Loucy (cell line): ENCODE measurements at regions not wholly inside any gene's neighbourhood (a gene's known extent, or its start where the extent isn't known, plus 50 kb on each side); places are given as distances from the start of the nearest gene placed in this dataset.

ENCODE experiments used
- H2AFZ ChIP-seq: fragments of 200-600 bp; sonication (generic); 2 replicates; pipeline ENCODE4 v1.6.0; 2016; ENCODE audit warnings: antibody characterized with exemption, mild to moderate bottlenecking, low read length, moderate library complexity
- H3F3A ChIP-seq: fragments of 200-600 bp; 2 replicates; pipeline ENCODE4 v1.6.0; 2016; ENCODE audit warnings: antibody characterized with exemption, low read depth, mild to moderate bottlenecking
- H3K27me3 ChIP-seq: fragments of 200-600 bp; sonication (generic); 2 replicates; pipeline ENCODE4 v1.6.1; 2014; ENCODE audit warnings: low read length, mild to moderate bottlenecking; ENCODE audit not compliant: insufficient read depth, poor library complexity, severe bottlenecking
- H3K36me3 ChIP-seq: fragments of 200-600 bp; sonication (generic); 2 replicates; pipeline ENCODE4 v1.6.1; 2016; ENCODE audit warnings: low read length; ENCODE audit not compliant: insufficient read depth
- H3K4me1 ChIP-seq: fragments of 200-600 bp; sonication (generic); 2 replicates; pipeline ENCODE4 v1.5.1; 2014; ENCODE audit warnings: low read length, mild to moderate bottlenecking; ENCODE audit not compliant: insufficient read depth, poor library complexity, severe bottlenecking
- H3K4me2 ChIP-seq: fragments of 200-600 bp; sonication (generic); 2 replicates; pipeline ENCODE4 v1.6.0; 2014; ENCODE audit warnings: antibody characterized with exemption, low read length, low read depth, mild to moderate bottlenecking; ENCODE audit not compliant: poor library complexity, severe bottlenecking
- H3K4me3 ChIP-seq: fragments of 200-600 bp; sonication (generic); 2 replicates; pipeline ENCODE4 v1.5.1; 2014; ENCODE audit warnings: low read length, mild to moderate bottlenecking, mixed read lengths; ENCODE audit not compliant: poor library complexity, severe bottlenecking
- H3K79me2 ChIP-seq: fragments of 200-600 bp; sonication (generic); 2 replicates; pipeline ENCODE4 v1.6.1; 2014; ENCODE audit warnings: low read length; ENCODE audit not compliant: insufficient read depth
- H3K9ac ChIP-seq: fragments of 200-600 bp; sonication (generic); 2 replicates; pipeline ENCODE4 v1.6.0; 2014; ENCODE audit warnings: mild to moderate bottlenecking, low read depth, low read length, moderate library complexity; ENCODE audit not compliant: poor library complexity, severe bottlenecking
- H3K9me2 ChIP-seq: fragments of 200-600 bp; sonication (generic); replicated peaks from 2 replicates; pipeline ENCODE4 v1.6.1; 2016; ENCODE audit warnings: low read depth, low read length, mixed read lengths
- H3K9me3 ChIP-seq: fragments of 200-600 bp; sonication (generic); 2 replicates; pipeline ENCODE4 v1.6.1; 2014; ENCODE audit warnings: mild to moderate bottlenecking, antibody characterized with exemption, low read length, low read depth; ENCODE audit not compliant: insufficient read depth
- H4K20me1 ChIP-seq: fragments of 200-600 bp; sonication (generic); 2 replicates; pipeline ENCODE4 v1.6.0; 2014; ENCODE audit warnings: antibody characterized with exemption, low read length, mild to moderate bottlenecking; ENCODE audit not compliant: insufficient read depth, poor library complexity, severe bottlenecking
- CTCF ChIP-seq: fragments of 200-600 bp; sonication (generic); conservative IDR thresholded peaks from 2 replicates; pipeline ENCODE4 v1.5.1; 2014; ENCODE audit warnings: mild to moderate bottlenecking, antibody characterized with exemption, low read length
- EZH2phosphoT487 ChIP-seq: fragments of 200-600 bp; IDR thresholded peaks from 2 replicates; pipeline ENCODE4 v1.6.1; 2018; ENCODE audit warnings: antibody characterized with exemption, mild to moderate bottlenecking, moderate library complexity, borderline replicate concordance

DNA sequence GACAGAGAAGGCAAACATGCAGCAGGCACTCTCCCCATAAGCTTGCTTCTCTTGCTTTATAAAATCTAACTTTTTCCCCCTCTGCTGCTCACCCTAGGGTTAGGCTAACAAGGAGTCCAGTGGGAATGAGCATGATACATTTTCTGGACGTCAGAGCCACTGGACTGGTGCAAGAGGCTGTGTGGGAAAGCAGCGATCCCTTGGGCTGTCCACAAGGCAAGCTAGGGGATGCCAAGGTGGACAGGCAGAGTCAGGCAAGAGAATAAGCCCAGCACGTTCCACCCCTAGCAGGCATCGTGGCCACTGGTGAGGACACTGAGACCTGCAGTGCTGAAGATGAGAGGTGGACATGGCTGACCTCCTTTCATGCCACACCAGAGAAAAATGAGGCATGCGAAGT, 290.9 kb upstream of the ZMIZ1 start:
- Histone ChIP-seq H3K9me3 (no peaks in the 10 kb centered on the region), H3K36me3 (no peaks in the 10 kb centered on the region), H2AFZ (no peak overlapping the region), H3F3A (no peaks in the 10 kb centered on the region), H3K27me3 (no peaks in the 10 kb centered on the region), H3K4me1 (no peaks in the 10 kb centered on the region), H3K4me3 (no peak overlapping the region), H4K20me1 (no peaks in the 10 kb centered on the region), H3K9me2 (no peaks in the 10 kb centered on the region), H3K9ac (no peak overlapping the region), H3K79me2 (no peaks in the 10 kb centered on the region), H3K4me2 (no peak overlapping the region)
- TF ChIP-seq EZH2phosphoT487: no peak
- TF ChIP-seq CTCF: no peak

- no peaks in the 10 kb centered on the region for H3K27me3 ChIP-seq
- H3K4me3 ChIP-seq: no peak overlapping the region
- no peaks in the 10 kb centered on the region for H3K4me1 ChIP-seq
- H2AFZ ChIP-seq: no peak overlapping the region
- H3K36me3 ChIP-seq: no peaks in the 10 kb centered on the region
- H3K4me2 ChIP-seq: no peak overlapping the region
- H3K9ac ChIP-seq: no peak overlapping the region
- no peaks in the 10 kb centered on the region for H3K79me2 ChIP-seq
- H4K20me1 ChIP-seq: no peaks in the 10 kb centered on the region
- TF ChIP-seq EZH2phosphoT487 (no peak), CTCF (no peak)
- H3F3A ChIP-seq: no peaks in the 10 kb centered on the region
- H3K9me3 ChIP-seq: no peaks in the 10 kb centered on the region
- no peaks in the 10 kb centered on the region for H3K9me2 ChIP-seq
These were observed 290.1 kb upstream of the ZMIZ1 start for GRCh38 chr10:78778444-78779338.

DNA sequence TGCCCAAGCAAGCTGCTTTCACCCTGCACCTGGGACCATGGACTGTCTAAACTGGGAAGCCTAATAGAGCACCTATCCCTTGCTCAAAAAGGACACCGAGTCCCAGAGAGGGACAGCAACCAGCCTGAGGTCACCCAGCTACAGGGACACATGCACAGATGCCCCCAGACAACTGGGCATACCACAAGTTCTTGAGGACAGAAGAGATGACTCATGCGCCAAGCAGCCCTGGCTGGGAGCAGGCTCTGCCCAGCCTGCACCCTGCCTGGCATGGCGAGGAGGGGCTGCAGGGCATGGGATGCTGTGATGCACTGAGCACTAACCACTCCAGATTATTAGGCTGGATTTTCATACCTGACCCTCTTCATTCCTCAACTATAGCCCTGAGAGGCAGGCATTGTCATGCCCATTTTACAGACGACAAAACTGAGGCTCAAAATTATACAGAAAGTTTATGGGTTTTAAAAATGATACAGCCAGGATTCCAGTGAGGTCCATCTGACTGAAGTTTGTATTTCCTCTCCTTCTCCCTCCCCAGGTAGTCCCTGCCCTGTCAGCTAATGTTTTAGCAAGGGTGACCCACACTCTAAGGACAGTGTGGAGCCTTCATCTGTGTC, 289.3 kb upstream of the ZMIZ1 start:
- TF ChIP-seq EZH2phosphoT487: no peak
- no peak for TF ChIP-seq CTCF
- H2AFZ ChIP-seq: no peak overlapping the region
- H3K9me3 ChIP-seq: no peaks in the 10 kb centered on the region
- no peak overlapping the region for H3K4me3 ChIP-seq
- no peaks in the 10 kb centered on the region for H3K79me2 ChIP-seq
- no peak overlapping the region for H3K4me2 ChIP-seq
- no peak overlapping the region for H3K9ac ChIP-seq
- no peaks in the 10 kb centered on the region for H3K9me2 ChIP-seq
- H4K20me1 ChIP-seq: no peaks in the 10 kb centered on the region
- H3K36me3 ChIP-seq: no peaks in the 10 kb centered on the region
- no peaks in the 10 kb centered on the region for H3F3A ChIP-seq
- no peaks in the 10 kb centered on the region for H3K4me1 ChIP-seq
- H3K27me3 ChIP-seq: no peaks in the 10 kb centered on the region
